CD4-positive, alpha-beta T cell (primary cell): ENCODE measurements at regions not wholly inside any gene's neighbourhood (a gene's known extent, or its start where the extent isn't known, plus 50 kb on each side); places are given as distances from the start of the nearest gene placed in this dataset.

Experiments used
- ATAC-seq: fragments of 200-7000 bp; cut with Tn5 transposase; one replicate; pipeline ENCODE4 v1.10.0; 2022; ENCODE audit warnings: mild to moderate bottlenecking; ENCODE audit not compliant: poor library complexity
- CTCF ChIA-PET: fragments of 350-600 bp; sonication (Branson Sonifier 250); formaldehyde crosslinking; loops from one replicate; lab custom pipeline; 2021; ENCODE audit warnings: antibody characterized with exemption, inconsistent platforms; lab: Charles Lee
- POLR2A ChIA-PET: fragments of 350-600 bp; sonication (Branson Sonifier 250); formaldehyde crosslinking; loops from one replicate; lab custom pipeline; 2021; ENCODE audit warnings: antibody characterized with exemption, inconsistent platforms; lab: Charles Lee
- DNase-seq, 14 experiments: peaks; one replicate each; pipeline ENCODE4 v3.0.0-alpha.2; 2013 to 2020; ENCODE audit warnings: mixed read lengths in 2 of 14
- H3K27ac ChIP-seq, 2 donors: one replicate each; pipeline versions ENCODE4 v1.5.1 to v1.7.0; 2013; ENCODE audit warnings: low read length in 2 of 2, low read depth in 1 of 2, mild to moderate bottlenecking in 1 of 2
- H3K27me3 ChIP-seq, 2 experiments: 1 replicate in 1 of 2; 2 replicates in 1 of 2; pipeline versions ENCODE4 v1.6.1 to v1.7.0; 2013; ENCODE audit warnings: low read length in 2 of 2, control low read depth in 1 of 2, mild to moderate bottlenecking in 1 of 2, moderate library complexity in 1 of 2; ENCODE audit not compliant: insufficient read depth in 2 of 2, control insufficient read depth in 1 of 2
- H3K36me3 ChIP-seq: one replicate; pipeline ENCODE4 v1.6.1; 2013; ENCODE audit warnings: low read length, control low read depth; ENCODE audit not compliant: insufficient read depth
- H3K4me1 ChIP-seq: one replicate; pipeline ENCODE4 v1.6.1; 2013; ENCODE audit warnings: low read length, control low read depth; ENCODE audit not compliant: insufficient read depth
- H3K4me3 ChIP-seq: one replicate; pipeline ENCODE4 v1.5.1; 2013; ENCODE audit warnings: mild to moderate bottlenecking, low read length, moderate library complexity
- H3K9me3 ChIP-seq, 2 experiments: 1 replicate in 1 of 2; 2 replicates in 1 of 2; pipeline versions ENCODE4 v1.6.1 to v1.7.0; 2013; ENCODE audit warnings: low read length in 2 of 2, mild to moderate bottlenecking in 2 of 2, control low read depth in 1 of 2, moderate library complexity in 1 of 2; ENCODE audit not compliant: control insufficient read depth in 1 of 2, insufficient read depth in 1 of 2
- H3K27ac Mint-ChIP-seq: one replicate; pipeline ENCODE4 v1.8.0; 2020; ENCODE audit warnings: mixed read lengths
- H3K27me3 Mint-ChIP-seq: one replicate; pipeline ENCODE4 v1.8.0; 2021; ENCODE audit warnings: mixed read lengths
- H3K36me3 Mint-ChIP-seq: one replicate; pipeline ENCODE4 v1.8.0; 2021; ENCODE audit warnings: low read depth, mixed read lengths
- H3K4me1 Mint-ChIP-seq: one replicate; pipeline ENCODE4 v1.8.0; 2021; ENCODE audit warnings: low read depth, mixed read lengths
- H3K4me3 Mint-ChIP-seq: one replicate; pipeline ENCODE4 v1.8.0; 2020; ENCODE audit warnings: mild to moderate bottlenecking, mixed read lengths
- H3K9me3 Mint-ChIP-seq: one replicate; pipeline ENCODE4 v1.8.0; 2020; ENCODE audit warnings: mixed read lengths
- intact Hi-C, 2 experiments: fragments of 100-400 bp; cut with DNase I in 1 of 2; cut with micrococcal nuclease in 1 of 2; formaldehyde crosslinking; loops; one replicate each; pipeline versions ENCODE4 v1.15.1 to v1.9.0; 2023 to 2025; cut with DNase I, micrococcal nuclease
- TF ChIP-seq, protein P1 (sequence below): fragments of 200-600 bp; IDR thresholded peaks from one replicate; pipeline ENCODE4 v1.8.0; 2022; ENCODE audit warnings: antibody characterized with exemption, mild to moderate bottlenecking

DNA sequence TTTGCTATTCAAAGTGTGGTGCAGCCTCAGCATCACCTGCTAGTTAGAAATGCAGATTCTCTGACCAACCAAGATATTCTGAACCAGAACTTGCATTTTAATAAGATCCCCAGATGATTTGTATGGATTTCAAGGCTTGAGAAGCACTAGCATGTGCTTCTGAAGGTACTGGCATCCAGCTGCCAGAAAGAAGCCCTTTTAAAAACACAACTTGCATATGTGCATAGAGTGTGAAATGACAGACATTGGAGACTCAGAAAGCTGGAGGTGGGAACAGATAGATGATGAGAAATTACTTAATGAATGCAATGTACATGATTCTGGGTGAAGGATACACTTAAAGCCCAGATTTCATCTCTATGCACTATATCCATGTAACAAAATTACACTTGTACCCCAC is 409.3 kb upstream of the SPTLC3 start:
- intact Hi-C loops, result no loop called here
- POLR2A ChIA-PET, result no interaction called here
- DNase-seq (no peak), ATAC-seq (no peak)
- H3K36me3 Mint-ChIP-seq, result no peaks in the 10 kb centered on the region
- Histone ChIP-seq H3K36me3 (no peaks in the 10 kb centered on the region), H3K4me3 (no peak overlapping the region), H3K9me3 (no peaks in the 10 kb centered on the region), H3K27ac (no peak overlapping the region), H3K27me3 (no peaks in the 10 kb centered on the region), H3K4me1 (no peaks in the 10 kb centered on the region)
- H3K9me3 Mint-ChIP-seq, result peaks cover 2% of the 10 kb centered on the region
- no peak overlapping the region for H3K4me3 Mint-ChIP-seq
- CTCF ChIA-PET, result no interaction called here
- TF ChIP-seq, protein P1, sequence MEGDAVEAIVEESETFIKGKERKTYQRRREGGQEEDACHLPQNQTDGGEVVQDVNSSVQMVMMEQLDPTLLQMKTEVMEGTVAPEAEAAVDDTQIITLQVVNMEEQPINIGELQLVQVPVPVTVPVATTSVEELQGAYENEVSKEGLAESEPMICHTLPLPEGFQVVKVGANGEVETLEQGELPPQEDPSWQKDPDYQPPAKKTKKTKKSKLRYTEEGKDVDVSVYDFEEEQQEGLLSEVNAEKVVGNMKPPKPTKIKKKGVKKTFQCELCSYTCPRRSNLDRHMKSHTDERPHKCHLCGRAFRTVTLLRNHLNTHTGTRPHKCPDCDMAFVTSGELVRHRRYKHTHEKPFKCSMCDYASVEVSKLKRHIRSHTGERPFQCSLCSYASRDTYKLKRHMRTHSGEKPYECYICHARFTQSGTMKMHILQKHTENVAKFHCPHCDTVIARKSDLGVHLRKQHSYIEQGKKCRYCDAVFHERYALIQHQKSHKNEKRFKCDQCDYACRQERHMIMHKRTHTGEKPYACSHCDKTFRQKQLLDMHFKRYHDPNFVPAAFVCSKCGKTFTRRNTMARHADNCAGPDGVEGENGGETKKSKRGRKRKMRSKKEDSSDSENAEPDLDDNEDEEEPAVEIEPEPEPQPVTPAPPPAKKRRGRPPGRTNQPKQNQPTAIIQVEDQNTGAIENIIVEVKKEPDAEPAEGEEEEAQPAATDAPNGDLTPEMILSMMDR, result no peak
- no peaks in the 10 kb centered on the region for H3K27me3 Mint-ChIP-seq
- H3K4me1 Mint-ChIP-seq, result no peaks in the 10 kb centered on the region
- H3K27ac Mint-ChIP-seq, result no peak overlapping the region

DNA sequence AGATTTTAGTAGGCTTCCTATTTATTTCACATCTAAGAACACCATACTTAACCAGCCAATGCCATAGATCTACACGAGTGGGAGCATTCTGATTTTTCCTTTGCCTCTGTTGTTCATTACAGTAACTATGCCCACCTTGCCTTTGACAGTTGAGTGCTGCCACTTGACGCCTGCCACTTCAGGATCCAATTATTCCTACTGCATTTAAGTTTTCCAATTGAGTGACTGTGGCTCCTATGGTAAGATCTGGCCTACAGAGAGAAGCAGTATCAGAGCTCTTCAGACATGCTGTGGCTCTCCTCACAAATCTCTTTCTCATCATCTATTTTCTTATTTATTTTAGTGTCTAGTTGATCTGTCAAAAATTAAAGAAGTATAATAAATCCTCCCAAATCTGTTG is 403.0 kb upstream of the SPTLC3 start:
- Mint-ChIP-seq H3K4me1 (no peaks in the 10 kb centered on the region), H3K9me3 (peaks cover 2% of the 10 kb centered on the region), H3K36me3 (no peaks in the 10 kb centered on the region), H3K4me3 (no peak overlapping the region), H3K27ac (no peak overlapping the region), H3K27me3 (no peaks in the 10 kb centered on the region)
- Histone ChIP-seq H3K4me1 (no peaks in the 10 kb centered on the region), H3K27ac (no peak overlapping the region), H3K9me3 (no peaks in the 10 kb centered on the region), H3K27me3 (no peaks in the 10 kb centered on the region), H3K4me3 (no peak overlapping the region), H3K36me3 (no peaks in the 10 kb centered on the region)
- TF ChIP-seq, protein P1, result no peak
- CTCF ChIA-PET, result no interaction called here
- ATAC-seq (no peak), DNase-seq (no peak)
- intact Hi-C loops, result no loop called here
- POLR2A ChIA-PET, result no interaction called here

DNA sequence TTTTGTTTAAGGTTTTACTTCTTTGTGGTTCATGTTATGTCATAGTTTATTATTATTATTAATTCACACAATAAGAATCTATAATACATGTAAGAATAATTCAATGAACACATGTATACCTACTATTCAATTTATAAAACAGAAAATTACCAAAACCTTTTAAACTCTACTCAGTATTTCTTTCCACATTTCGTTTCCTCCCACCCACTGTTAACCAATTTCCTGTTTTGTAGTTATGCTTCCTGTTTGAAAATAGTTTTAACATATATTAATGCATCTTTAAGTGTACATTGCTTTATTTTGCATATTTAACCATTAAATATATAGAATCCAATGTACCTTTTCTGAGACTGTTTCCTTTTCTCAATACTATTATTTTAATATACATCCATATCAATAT is 397.9 kb upstream of the SPTLC3 start:
- POLR2A ChIA-PET, result no interaction called here
- ATAC-seq, result no peak

More for the DNA sequence above, 397.9 kb upstream of the SPTLC3 start:
- H3K27me3 ChIP-seq, result no peaks in the 10 kb centered on the region
- Mint-ChIP-seq H3K36me3 (no peaks in the 10 kb centered on the region), H3K27me3 (no peaks in the 10 kb centered on the region), H3K4me1 (no peaks in the 10 kb centered on the region), H3K27ac (no peak overlapping the region), H3K9me3 (peaks cover 2% of the 10 kb centered on the region), H3K4me3 (no peak overlapping the region)
- H3K27ac ChIP-seq, result no peak overlapping the region
- H3K9me3 ChIP-seq, result no peaks in the 10 kb centered on the region
- intact Hi-C loops, result no loop called here
- no peaks in the 10 kb centered on the region for H3K36me3 ChIP-seq
- no peak for DNase-seq
- TF ChIP-seq, protein P1, result no peak
- H3K4me1 ChIP-seq, result no peaks in the 10 kb centered on the region
- no peak overlapping the region for H3K4me3 ChIP-seq
- CTCF ChIA-PET, result no interaction called here
